22Rv1 (cell line): ENCODE measurements at regions not wholly inside any gene's neighbourhood (a gene's known extent, or its start where the extent isn't known, plus 50 kb on each side); places are given as distances from the start of the nearest gene placed in this dataset.

ENCODE experiments used
- ZFX ChIP-seq: fragments of 450-650 bp; IDR thresholded peaks from 2 replicates; pipeline ENCODE4 v1.6.1; 2017; ENCODE audit warnings: antibody characterized with exemption, borderline replicate concordance
- TF ChIP-seq, protein P1 (sequence below): fragments of 450-650 bp; IDR thresholded peaks from 2 replicates; pipeline ENCODE4 v1.5.1; 2017; ENCODE audit warnings: mild to moderate bottlenecking

DNA sequence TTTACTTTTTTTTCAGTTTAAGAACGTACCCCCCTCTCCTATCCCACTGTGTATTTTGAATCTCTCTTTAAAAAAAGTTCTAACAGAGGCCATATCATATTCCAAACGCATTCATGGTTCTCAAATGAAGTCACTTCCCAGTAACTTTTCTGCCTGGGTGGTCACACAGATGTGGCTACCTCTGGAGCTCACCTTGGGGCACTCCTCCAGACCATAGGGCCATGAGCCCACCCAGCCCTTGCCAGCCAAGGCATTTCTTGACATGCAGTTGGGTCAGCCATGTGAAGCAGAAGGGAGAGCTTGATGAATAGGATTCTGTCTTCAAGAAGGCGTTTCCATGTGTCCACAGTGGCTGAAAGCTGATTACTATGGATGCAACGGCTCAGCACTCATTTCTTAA is 239.3 kb downstream of the RAB11FIP2 start:
- TF ChIP-seq, protein P1, sequence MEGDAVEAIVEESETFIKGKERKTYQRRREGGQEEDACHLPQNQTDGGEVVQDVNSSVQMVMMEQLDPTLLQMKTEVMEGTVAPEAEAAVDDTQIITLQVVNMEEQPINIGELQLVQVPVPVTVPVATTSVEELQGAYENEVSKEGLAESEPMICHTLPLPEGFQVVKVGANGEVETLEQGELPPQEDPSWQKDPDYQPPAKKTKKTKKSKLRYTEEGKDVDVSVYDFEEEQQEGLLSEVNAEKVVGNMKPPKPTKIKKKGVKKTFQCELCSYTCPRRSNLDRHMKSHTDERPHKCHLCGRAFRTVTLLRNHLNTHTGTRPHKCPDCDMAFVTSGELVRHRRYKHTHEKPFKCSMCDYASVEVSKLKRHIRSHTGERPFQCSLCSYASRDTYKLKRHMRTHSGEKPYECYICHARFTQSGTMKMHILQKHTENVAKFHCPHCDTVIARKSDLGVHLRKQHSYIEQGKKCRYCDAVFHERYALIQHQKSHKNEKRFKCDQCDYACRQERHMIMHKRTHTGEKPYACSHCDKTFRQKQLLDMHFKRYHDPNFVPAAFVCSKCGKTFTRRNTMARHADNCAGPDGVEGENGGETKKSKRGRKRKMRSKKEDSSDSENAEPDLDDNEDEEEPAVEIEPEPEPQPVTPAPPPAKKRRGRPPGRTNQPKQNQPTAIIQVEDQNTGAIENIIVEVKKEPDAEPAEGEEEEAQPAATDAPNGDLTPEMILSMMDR = no peak
- no peak for TF ChIP-seq ZFX
